ENCODE measurements at regions not wholly inside any gene's neighbourhood (a gene's known extent, or its start where the extent isn't known, plus 50 kb on each side); places are given as distances from the start of the nearest gene placed in this dataset.

DNA sequence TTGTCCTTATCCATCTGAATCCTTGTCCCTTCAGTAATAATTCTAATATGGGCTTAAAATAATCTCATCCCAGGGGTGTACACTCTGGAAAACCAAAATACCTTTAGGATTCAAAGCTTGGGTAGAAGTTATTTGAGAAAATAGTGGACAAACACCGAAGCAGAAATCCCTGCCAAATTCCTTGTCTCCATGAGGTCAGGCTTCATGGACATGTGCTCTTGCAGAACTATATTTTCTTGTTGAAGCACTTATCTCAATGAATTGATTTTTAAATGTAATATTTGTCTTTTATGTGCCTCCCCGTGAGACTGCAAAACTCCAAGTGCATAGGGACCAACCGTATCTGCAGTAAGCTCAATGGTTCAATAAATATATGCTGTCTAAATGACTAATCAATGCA, 1153.3 kb upstream of the AUTS2 start:
- no peak for TF ChIP-seq CTCF (IDR thresholded peaks at IDR 0.05; ENCODE audit: low read length)
- TF ChIP-seq EZH2 (optimal IDR thresholded peaks at IDR 0.05; ENCODE audit: low read depth, low read length): no peak
- TF ChIP-seq EZH2phosphoT487 (IDR thresholded peaks at IDR 0.05; ENCODE audit: low read length): no peak
